GM13976 (cell line): ENCODE measurements at regions not wholly inside any gene's neighbourhood (a gene's known extent, or its start where the extent isn't known, plus 50 kb on each side); places are given as distances from the start of the nearest gene placed in this dataset.
"Not testable (repeated sequence)": the region's sequence is repeated elsewhere in the genome, so short reads cannot be mapped to it uniquely, and the experiment has no call there.

Experiments used
- DNase-seq: peaks from one replicate; pipeline ENCODE4 v3.0.0; 2012; ENCODE audit warnings: low spot score
- in situ Hi-C: fragments of 300-500 bp; cut with MboI; formaldehyde crosslinking; loops from one replicate; pipeline ENCODE4 v1.12.0; 2022; ENCODE audit warnings: low sequenced_read_pairs, mixed read lengths, inconsistent platforms; ENCODE audit not compliant: unreplicated experiment
- TF ChIP-seq, protein P1 (sequence below): IDR thresholded peaks from 2 replicates; pipeline ENCODE4 v1.5.1; 2012; ENCODE audit warnings: borderline replicate concordance, mild to moderate bottlenecking; ENCODE audit not compliant: insufficient read depth; ENCODE audit errors: extremely low read depth, missing control alignments, control extremely low read depth

DNA sequence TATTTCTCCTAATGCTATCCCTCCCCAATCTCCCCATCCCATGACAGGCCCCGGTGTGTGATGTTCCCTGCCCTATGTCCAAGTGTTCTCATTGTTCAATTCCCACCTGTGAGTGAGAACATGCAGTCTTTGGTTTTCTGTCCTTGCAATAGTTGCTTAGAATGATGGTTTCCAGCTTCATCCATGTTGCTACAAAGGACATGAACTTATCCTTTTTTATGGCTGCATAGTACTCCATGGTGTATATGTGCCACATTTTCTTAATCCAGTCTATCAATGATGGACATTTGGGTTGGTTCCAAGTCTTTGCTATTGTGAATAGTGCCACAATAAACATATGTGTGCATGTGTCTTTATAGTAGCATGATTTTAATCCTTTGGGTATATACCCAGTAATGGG, 51.3 kb upstream of the RIOK2 start:
- in situ Hi-C loops, DNase-seq: not testable (repeated sequence)

DNA sequence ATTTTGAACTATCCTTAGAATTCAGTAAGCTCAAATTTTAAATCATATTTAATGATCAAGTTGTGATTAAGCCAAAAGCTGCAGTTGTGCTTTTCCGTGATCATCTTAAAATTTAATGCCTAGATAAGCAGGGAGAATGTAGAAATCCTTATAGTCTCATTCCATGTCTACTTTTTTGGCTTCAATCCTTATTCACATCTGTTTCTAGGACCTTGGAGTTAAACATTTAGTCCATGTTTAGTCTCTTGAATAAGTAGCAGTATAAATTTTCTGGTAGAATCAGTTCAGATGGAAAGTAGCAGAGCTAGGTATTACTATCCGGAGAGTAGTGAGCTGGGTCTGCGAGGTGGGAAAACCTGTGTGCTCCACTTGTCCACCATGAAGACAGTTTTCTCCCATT, 59.3 kb upstream of the RIOK2 start:
- DNase-seq, result no peak

DNA sequence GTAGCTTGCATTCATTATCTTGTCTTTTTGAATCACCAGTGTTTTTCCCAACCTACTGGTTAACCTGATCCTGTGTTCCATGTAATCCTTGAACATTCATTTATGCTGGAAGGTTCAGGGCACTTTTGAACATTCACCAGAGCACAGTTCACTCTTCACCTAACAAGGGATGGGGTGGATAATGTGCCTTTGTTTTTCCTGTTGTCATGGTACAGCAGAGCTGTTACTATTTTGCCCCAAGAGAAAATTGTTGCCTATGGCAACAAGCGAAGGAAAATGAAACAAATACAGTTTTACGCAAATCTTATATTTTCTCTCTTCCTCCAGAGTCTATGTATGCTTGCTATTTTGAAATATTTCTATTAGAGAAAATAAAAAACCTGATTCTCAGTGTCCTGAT, 60.3 kb upstream of the RIOK2 start:
- TF ChIP-seq, protein P1, sequence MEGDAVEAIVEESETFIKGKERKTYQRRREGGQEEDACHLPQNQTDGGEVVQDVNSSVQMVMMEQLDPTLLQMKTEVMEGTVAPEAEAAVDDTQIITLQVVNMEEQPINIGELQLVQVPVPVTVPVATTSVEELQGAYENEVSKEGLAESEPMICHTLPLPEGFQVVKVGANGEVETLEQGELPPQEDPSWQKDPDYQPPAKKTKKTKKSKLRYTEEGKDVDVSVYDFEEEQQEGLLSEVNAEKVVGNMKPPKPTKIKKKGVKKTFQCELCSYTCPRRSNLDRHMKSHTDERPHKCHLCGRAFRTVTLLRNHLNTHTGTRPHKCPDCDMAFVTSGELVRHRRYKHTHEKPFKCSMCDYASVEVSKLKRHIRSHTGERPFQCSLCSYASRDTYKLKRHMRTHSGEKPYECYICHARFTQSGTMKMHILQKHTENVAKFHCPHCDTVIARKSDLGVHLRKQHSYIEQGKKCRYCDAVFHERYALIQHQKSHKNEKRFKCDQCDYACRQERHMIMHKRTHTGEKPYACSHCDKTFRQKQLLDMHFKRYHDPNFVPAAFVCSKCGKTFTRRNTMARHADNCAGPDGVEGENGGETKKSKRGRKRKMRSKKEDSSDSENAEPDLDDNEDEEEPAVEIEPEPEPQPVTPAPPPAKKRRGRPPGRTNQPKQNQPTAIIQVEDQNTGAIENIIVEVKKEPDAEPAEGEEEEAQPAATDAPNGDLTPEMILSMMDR, result no peak
- in situ Hi-C loops, result no loop called here
- DNase-seq, result no peak

More for the DNA sequence above, 59.3 kb upstream of the RIOK2 start:
- TF ChIP-seq, protein P1, result no peak
- in situ Hi-C loops, result no loop called here

- no peak for DNase-seq
- in situ Hi-C loops, result no loop called here
- TF ChIP-seq, protein P1, result no peak
Observed at GRCh38 chr5:97245386-97245785, 62.3 kb upstream of the RIOK2 start.

DNA sequence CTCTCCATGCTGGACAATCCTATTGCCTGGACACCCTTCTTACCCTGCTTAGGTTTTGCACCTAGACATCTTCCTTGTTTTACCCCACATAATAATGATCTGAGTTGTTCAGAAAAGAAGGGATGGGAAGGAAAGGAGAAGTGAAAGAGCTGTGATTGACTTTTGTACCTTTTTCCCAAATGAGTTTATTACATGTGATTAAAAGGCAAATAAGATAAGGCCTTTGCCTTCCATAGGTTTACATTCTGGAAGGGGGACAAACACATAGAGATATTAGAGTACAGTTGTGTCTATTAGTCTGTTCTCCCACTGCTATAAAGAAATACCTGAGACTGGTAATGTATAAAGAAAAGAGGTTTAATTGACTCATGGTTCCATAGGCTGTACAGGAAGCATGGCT, 67.1 kb upstream of the RIOK2 start:
- TF ChIP-seq, protein P1, result no peak
- no peak for DNase-seq
- in situ Hi-C loops, result no loop called here

GRCh38 chr5:97266076-97266475, 83.0 kb upstream of the RIOK2 start:
- no peak for DNase-seq
- in situ Hi-C loops, result no loop called here
- TF ChIP-seq, protein P1, result no peak

GRCh38 chr5:97266576-97266975, 83.5 kb upstream of the RIOK2 start:
- TF ChIP-seq, protein P1, result no peak
- in situ Hi-C loops, result no loop called here
- DNase-seq, result no peak
